Activated T-cell treated with anti-CD3 and anti-CD28 coated beads for 4 hours (primary cell): ENCODE measurements at regions not wholly inside any gene's neighbourhood (a gene's known extent, or its start where the extent isn't known, plus 50 kb on each side); places are given as distances from the start of the nearest gene placed in this dataset.

Experiments used
- DNase-seq: peaks from one replicate; pipeline ENCODE4 v3.0.0-alpha.2; 2020

GRCh38 chr10:110442746-110443145 lies 55.0 kb upstream of the DUSP5 start:
- DNase-seq: no peak

GRCh38 chr10:110443239-110444003 lies 54.3 kb upstream of the DUSP5 start:
- DNase-seq: no peak

- no peak for DNase-seq
Measured at GRCh38 chr10:110444004-110444337, 53.7 kb upstream of the DUSP5 start.

- no peak for DNase-seq
Measured at GRCh38 chr10:110445871-110446270, 51.8 kb upstream of the DUSP5 start.

GRCh38 chr10:110446277-110446676 lies 51.4 kb upstream of the DUSP5 start:
- DNase-seq: no peak

- DNase-seq: no peak
Measured at GRCh38 chr10:110446954-110447608, 50.6 kb upstream of the DUSP5 start.

GRCh38 chr10:110447886-110448285 lies 49.8 kb upstream of the DUSP5 start:
- DNase-seq: no peak
